K562 (cell line): ENCODE measurements at regions not wholly inside any gene's neighbourhood (a gene's known extent, or its start where the extent isn't known, plus 50 kb on each side); places are given as distances from the start of the nearest gene placed in this dataset.

Experiments used
- ATAC-seq: fragments of 200-7000 bp; cut with Tn5 transposase; 3 replicates; pipeline ENCODE4 v1.9.1; 2020; ENCODE audit warnings: moderate library complexity
- BruUV-seq: library from RNA; stranded (reverse); fragments of 400-500 nt; replicated peaks from 2 replicates; lab custom pipeline; 2021; lab: Mats Ljungman, UMichigan
- CTCF ChIA-PET: fragments of 300-600 bp; formaldehyde crosslinking; extraction: SDS; loops from one replicate; lab custom pipeline; 2021; ENCODE audit warnings: low intra/inter-chr PET ratio; lab: Yijun Ruan, JAX
- POLR2A ChIA-PET: fragments of 300-600, 350-650 bp; sonication (Branson Sonifier 250); formaldehyde crosslinking; extraction: SDS; loops from one replicate; lab custom pipeline; 2021; ENCODE audit warnings: antibody characterized with exemption, inconsistent platforms; lab: Yijun Ruan, JAX
- DNase-seq, 4 experiments: peaks; one replicate each; pipeline versions ENCODE4 v3.0.0 to v3.0.0-alpha.2; 2011 to 2018; ENCODE audit warnings: low spot score in 3 of 4, mixed read lengths in 3 of 4; ENCODE audit errors: extremely low read depth in 1 of 4
- FAIRE-seq: peaks from 2 replicates; lab custom pipeline; 2011; peaks lifted over from hg19 to GRCh38; lab: Jason Lieb, UNC
- H2AFZ ChIP-seq: 2 replicates; pipeline ENCODE4 v1.6.0; 2011; ENCODE audit warnings: low read depth, low read length, control low read depth, inconsistent platforms
- H3K27ac ChIP-seq: fragments of 200-600 bp; 3 replicates; pipeline ENCODE4 v1.8.0; 2011; ENCODE audit warnings: low read depth, mild to moderate bottlenecking, control low read depth, inconsistent platforms, low read length, moderate library complexity, mixed read lengths; ENCODE audit errors: extremely low read depth
- H3K27me3 ChIP-seq, 2 experiments: fragments of 300-600 bp in 1 of 2; 2 replicates in 1 of 2; 3 replicates in 1 of 2; pipeline versions ENCODE4 v1.6.0 to v1.8.0; 2011; ENCODE audit warnings: inconsistent platforms in 2 of 2, low read length in 2 of 2, mild to moderate bottlenecking in 1 of 2, mixed read lengths in 1 of 2, moderate library complexity in 1 of 2; ENCODE audit not compliant: control insufficient read depth in 2 of 2, insufficient read depth in 2 of 2
- H3K36me3 ChIP-seq: fragments of 300-600 bp; 3 replicates; pipeline ENCODE4 v1.8.0; 2011; ENCODE audit warnings: mild to moderate bottlenecking, low read length, inconsistent platforms; ENCODE audit not compliant: control insufficient read depth, insufficient read depth
- H3K4me1 ChIP-seq, 2 experiments: fragments of 200-600 bp in 1 of 2; replicated peaks in 1 of 2; 2 replicates in 1 of 2; 3 replicates in 1 of 2; pipeline versions ENCODE4 v1.5.1 to v1.8.0; 2011; ENCODE audit warnings: inconsistent platforms in 2 of 2, low read length in 2 of 2, mild to moderate bottlenecking in 1 of 2, mixed read lengths in 1 of 2, moderate library complexity in 1 of 2; ENCODE audit not compliant: control insufficient read depth in 2 of 2, insufficient read depth in 2 of 2
- H3K4me2 ChIP-seq: 2 replicates; pipeline ENCODE4 v1.6.1; 2011; ENCODE audit warnings: low read length, control low read depth, inconsistent platforms, mixed read lengths; ENCODE audit not compliant: insufficient read depth
- H3K4me3 ChIP-seq: fragments of 200-600 bp; sonication (generic), shearing (Covaris generic); 2 replicates; pipeline ENCODE4 v1.5.1; 2016; ENCODE audit warnings: control low read depth, inconsistent platforms
- H3K79me2 ChIP-seq: fragments of 200-600 bp; 3 replicates; pipeline ENCODE4 v1.8.0; 2011; ENCODE audit warnings: low read length, inconsistent platforms; ENCODE audit not compliant: control insufficient read depth, insufficient read depth
- H3K9ac ChIP-seq, 2 experiments: 2 replicates each; pipeline versions ENCODE4 v1.6.0 to v1.6.1; 2011; ENCODE audit warnings: low read depth in 2 of 2, low read length in 2 of 2, control low read depth in 1 of 2, inconsistent platforms in 1 of 2, mild to moderate bottlenecking in 1 of 2, mixed read lengths in 1 of 2; ENCODE audit not compliant: insufficient read depth in 1 of 2
- H3K9me1 ChIP-seq: one replicate; pipeline ENCODE4 v1.6.0; 2011; ENCODE audit warnings: inconsistent platforms, mild to moderate bottlenecking, low read length, moderate library complexity; ENCODE audit not compliant: control insufficient read depth, insufficient read depth
- H3K9me3 ChIP-seq: replicated peaks from 2 replicates; pipeline ENCODE4 v1.5.1; 2011; ENCODE audit warnings: low read depth, low read length, inconsistent platforms; ENCODE audit not compliant: control insufficient read depth, insufficient read depth
- H4K20me1 ChIP-seq: replicated peaks from 2 replicates; pipeline ENCODE4 v1.6.1; 2011; ENCODE audit warnings: low read length, inconsistent platforms, mixed read lengths; ENCODE audit not compliant: control insufficient read depth, insufficient read depth
- FOXA3 ChIP-seq, 2 experiments: fragments of 450-650 bp in 1 of 2; sonication (generic) in 1 of 2; formaldehyde crosslinking; IDR thresholded peaks in 1 of 2; conservative IDR thresholded peaks in 1 of 2; 2 replicates each; pipeline versions ENCODE4 v1.4.0 to v1.8.0; 2020 to 2022; ENCODE audit warnings: mild to moderate bottlenecking in 2 of 2, missing genetic modification reagents in 1 of 2
- GMEB1 ChIP-seq: fragments of 250-450 bp; sonication (Bioruptor Pico); IDR thresholded peaks from 2 replicates; pipeline ENCODE4 v1.4.0; 2020; ENCODE audit warnings: mild to moderate bottlenecking
- HBP1 ChIP-seq: fragments of 450-650 bp; formaldehyde crosslinking; IDR thresholded peaks from 2 replicates; pipeline ENCODE4 v1.4.0; 2022; ENCODE audit warnings: missing genetic modification characterization
- HNRNPUL1 ChIP-seq: fragments of 200-400 bp; formaldehyde crosslinking; IDR thresholded peaks from 2 replicates; pipeline ENCODE4 v1.6.1; 2017; ENCODE audit warnings: low read length
- MAZ ChIP-seq, 2 experiments: fragments of 450-650 bp in 1 of 2; sonication (generic) in 1 of 2; formaldehyde crosslinking; IDR thresholded peaks in 1 of 2; conservative IDR thresholded peaks in 1 of 2; 2 replicates each; pipeline versions ENCODE4 v1.4.0 to v1.5.0; 2020; ENCODE audit warnings: mild to moderate bottlenecking in 1 of 2, missing genetic modification reagents in 1 of 2
- MXD1 ChIP-seq: fragments of 250-450 bp; sonication (Bioruptor Pico); IDR thresholded peaks from 2 replicates; pipeline ENCODE4 v1.8.0; 2021; ENCODE audit warnings: borderline replicate concordance, mild to moderate bottlenecking, moderate library complexity; ENCODE audit not compliant: poor library complexity, severe bottlenecking
- PHTF2 ChIP-seq: fragments of 250-450 bp; sonication (Bioruptor Pico); IDR thresholded peaks from 2 replicates; pipeline ENCODE4 v1.5.0; 2021; ENCODE audit warnings: mild to moderate bottlenecking
- RAD51 ChIP-seq: fragments of 450-650 bp; IDR thresholded peaks from 2 replicates; pipeline ENCODE4 v1.7.1; 2016; ENCODE audit warnings: low read depth, mild to moderate bottlenecking, borderline replicate concordance
- SNRNP70 ChIP-seq: fragments of 200-400 bp; formaldehyde crosslinking; optimal IDR thresholded peaks from 2 replicates; pipeline ENCODE3; 2017; ENCODE audit warnings: low read depth, low read length
- TAF7 ChIP-seq: fragments of 450-650 bp; IDR thresholded peaks from 2 replicates; pipeline ENCODE4 v1.6.1; 2016; ENCODE audit warnings: missing genetic modification characterization, missing compliant biosample characterization
- TCF7 ChIP-seq: sonication (generic); IDR thresholded peaks from 2 replicates; pipeline ENCODE4 v1.6.1; 2016; ENCODE audit warnings: antibody characterized with exemption, borderline replicate concordance
- TEAD2 ChIP-seq: fragments of 450-650 bp; IDR thresholded peaks from 2 replicates; pipeline ENCODE4 v1.6.1; 2016; ENCODE audit warnings: missing genetic modification characterization, control low read depth, missing compliant biosample characterization
- TFAP4 ChIP-seq: sonication (generic); formaldehyde crosslinking; IDR thresholded peaks from 2 replicates; pipeline ENCODE4 v1.8.0; 2022; ENCODE audit warnings: missing genetic modification reagents, mild to moderate bottlenecking, moderate library complexity, borderline replicate concordance
- XRCC4 ChIP-seq: IDR thresholded peaks from one replicate; pipeline ENCODE4 v1.6.1; 2011; ENCODE audit not compliant: insufficient read depth, insufficient read length; ENCODE audit errors: extremely low read depth
- ZNF133 ChIP-seq: fragments of 250-450 bp; sonication (Bioruptor Pico); IDR thresholded peaks from 2 replicates; pipeline ENCODE4 v1.4.0; 2020; ENCODE audit warnings: mild to moderate bottlenecking
- ZNF57 ChIP-seq: fragments of 450-650 bp; formaldehyde crosslinking; IDR thresholded peaks from 2 replicates; pipeline ENCODE4 v1.4.0; 2020; ENCODE audit warnings: mild to moderate bottlenecking, moderate library complexity
- ZSCAN32 ChIP-seq: fragments of 450-650 bp; formaldehyde crosslinking; IDR thresholded peaks from 2 replicates; pipeline ENCODE4 v1.4.0; 2020; ENCODE audit warnings: mild to moderate bottlenecking, moderate library complexity
- WGBS: fragments of 100-300 bp; shearing (Covaris generic); methylation state at CpG from one replicate; pipeline ENCODE4 v1.1.6; 2016; ENCODE audit warnings: low coverage, mixed read lengths; ENCODE audit not compliant: insufficient coverage; ENCODE audit errors: missing lambda C conversion rate; 5-methylcytosine and 5-hydroxymethylcytosine counted together
- in situ Hi-C: fragments of 300-500 bp; cut with MboI; formaldehyde crosslinking; loops from 4 replicates; pipeline ENCODE4 v1.15.0; 2018; ENCODE audit warnings: inconsistent platforms, mixed read lengths
- intact Hi-C: fragments of 100-400 bp; cut with micrococcal nuclease; formaldehyde crosslinking; loops from 2 replicates; pipeline ENCODE4 v1.14.2; 2022

GRCh38 chr2:65754219-65754618, 321.8 kb upstream of the SPRED2 start:
- no peaks in the 10 kb centered on the region for H3K36me3 ChIP-seq
- in situ Hi-C loops, result no loop called here
- no peak overlapping the region for H2AFZ ChIP-seq
- no peak overlapping the region for H3K4me2 ChIP-seq
- no peak overlapping the region for H3K27ac ChIP-seq
- WGBS, result 5% methylated on average over 1 of the region's 1 CpG
- TF ChIP-seq ZSCAN32 (CRISPR knock-in tag) (no peak), TEAD2 (tag) (no peak), ZNF133 (CRISPR knock-in tag) (no peak), TAF7 (tag) (no peak), MAZ (CRISPR knock-in tag; conservative IDR thresholded peaks at IDR 0.05 in 1 of 2, IDR thresholded peaks at IDR 0.05 in 1 of 2) (no peak), MXD1 (CRISPR knock-in tag) (no peak), SNRNP70 (no peak), HBP1 (no peak), FOXA3 (CRISPR knock-in tag; conservative IDR thresholded peaks at IDR 0.05 in 1 of 2, IDR thresholded peaks at IDR 0.05 in 1 of 2) (no peak), XRCC4 (no peak), HNRNPUL1 (no peak), GMEB1 (CRISPR knock-in tag) (no peak), TCF7 (no peak), TFAP4 (CRISPR knock-in tag) (no peak), PHTF2 (CRISPR knock-in tag) (no peak), RAD51 (no peak), ZNF57 (CRISPR knock-in tag) (no peak)
- POLR2A ChIA-PET, result no interaction called here
- no peak for FAIRE-seq
- ATAC-seq, result no peak
- H3K4me3 ChIP-seq, result no peak overlapping the region
- no peaks in the 10 kb centered on the region for H3K9me1 ChIP-seq
- BruUV-seq, result no TSS peak
- no peak overlapping the region for H3K9ac ChIP-seq
- intact Hi-C loops, result no loop called here
- H4K20me1 ChIP-seq, result no peaks in the 10 kb centered on the region
- no peaks in the 10 kb centered on the region for H3K79me2 ChIP-seq
- H3K4me1 ChIP-seq, result no peaks in the 10 kb centered on the region
- CTCF ChIA-PET, result no interaction called here
- H3K9me3 ChIP-seq, result no peaks in the 10 kb centered on the region
- no peak for DNase-seq
- H3K27me3 ChIP-seq, result no peaks in the 10 kb centered on the region
